ENCODE measurements at regions not wholly inside any gene's neighbourhood (a gene's known extent, or its start where the extent isn't known, plus 50 kb on each side); places are given as distances from the start of the nearest gene placed in this dataset.

DNA sequence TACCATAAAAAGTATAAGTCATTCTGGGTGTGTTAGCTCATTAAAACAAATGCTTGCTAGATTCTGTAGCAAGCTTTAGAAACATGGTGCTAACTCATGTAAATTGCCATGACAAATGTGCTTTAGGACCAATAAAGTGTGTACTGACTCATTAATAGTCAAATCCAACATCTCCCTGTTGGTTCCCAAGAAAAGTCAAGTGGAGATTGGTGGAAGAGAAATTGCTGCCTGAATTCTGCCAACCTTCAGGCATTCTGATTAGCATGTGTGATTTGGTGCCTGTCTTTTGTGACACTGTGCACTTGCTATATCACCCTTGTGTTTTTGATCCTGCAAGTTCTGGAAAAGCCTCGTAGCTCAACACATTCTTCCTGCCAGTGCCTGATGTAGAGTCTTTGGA lies 503.8 kb upstream of the BOD1L1 start (continued):
- TF ChIP-seq, protein P1, sequence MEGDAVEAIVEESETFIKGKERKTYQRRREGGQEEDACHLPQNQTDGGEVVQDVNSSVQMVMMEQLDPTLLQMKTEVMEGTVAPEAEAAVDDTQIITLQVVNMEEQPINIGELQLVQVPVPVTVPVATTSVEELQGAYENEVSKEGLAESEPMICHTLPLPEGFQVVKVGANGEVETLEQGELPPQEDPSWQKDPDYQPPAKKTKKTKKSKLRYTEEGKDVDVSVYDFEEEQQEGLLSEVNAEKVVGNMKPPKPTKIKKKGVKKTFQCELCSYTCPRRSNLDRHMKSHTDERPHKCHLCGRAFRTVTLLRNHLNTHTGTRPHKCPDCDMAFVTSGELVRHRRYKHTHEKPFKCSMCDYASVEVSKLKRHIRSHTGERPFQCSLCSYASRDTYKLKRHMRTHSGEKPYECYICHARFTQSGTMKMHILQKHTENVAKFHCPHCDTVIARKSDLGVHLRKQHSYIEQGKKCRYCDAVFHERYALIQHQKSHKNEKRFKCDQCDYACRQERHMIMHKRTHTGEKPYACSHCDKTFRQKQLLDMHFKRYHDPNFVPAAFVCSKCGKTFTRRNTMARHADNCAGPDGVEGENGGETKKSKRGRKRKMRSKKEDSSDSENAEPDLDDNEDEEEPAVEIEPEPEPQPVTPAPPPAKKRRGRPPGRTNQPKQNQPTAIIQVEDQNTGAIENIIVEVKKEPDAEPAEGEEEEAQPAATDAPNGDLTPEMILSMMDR (IDR thresholded peaks at IDR 0.05; ENCODE audit: low read depth, low read length, missing input control): no peak
- no peak for TF ChIP-seq RAD21 (IDR thresholded peaks at IDR 0.05)
- no peak for TF ChIP-seq GABPA (IDR thresholded peaks at IDR 0.05 in 1 of 2, conservative IDR thresholded peaks at IDR 0.05 in 1 of 2)
- TF ChIP-seq, protein P2, sequence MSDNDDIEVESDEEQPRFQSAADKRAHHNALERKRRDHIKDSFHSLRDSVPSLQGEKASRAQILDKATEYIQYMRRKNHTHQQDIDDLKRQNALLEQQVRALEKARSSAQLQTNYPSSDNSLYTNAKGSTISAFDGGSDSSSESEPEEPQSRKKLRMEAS (IDR thresholded peaks at IDR 0.05): no peak
- TF ChIP-seq SP1 (IDR thresholded peaks at IDR 0.05): no peak
- no peak for TF ChIP-seq RXRA (IDR thresholded peaks at IDR 0.05)

DNA sequence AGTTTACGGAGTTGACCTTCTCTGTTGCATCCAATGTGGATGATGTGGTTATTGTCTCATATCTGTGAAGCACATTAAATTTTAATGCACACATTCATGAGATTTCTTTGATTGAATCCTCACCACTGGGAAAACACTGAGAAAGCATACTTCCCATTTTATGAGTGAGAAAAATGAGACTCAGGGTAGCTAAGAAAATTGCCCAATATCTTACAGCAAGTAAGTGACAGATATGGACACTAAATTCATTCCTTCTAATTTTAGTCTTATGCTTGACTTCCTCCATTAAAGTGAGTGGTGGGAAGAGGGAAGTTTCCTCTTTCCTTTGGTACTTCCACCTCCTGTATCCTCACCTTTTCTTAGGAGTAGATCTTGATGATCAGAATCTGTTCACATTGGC lies 504.8 kb upstream of the BOD1L1 start:
- no peak overlapping the region for H3K9ac ChIP-seq (ENCODE audit: low read depth in 1 of 2, low read length in 2 of 2)
- TF ChIP-seq, protein P2 (IDR thresholded peaks at IDR 0.05): no peak
- TF ChIP-seq, protein P3, sequence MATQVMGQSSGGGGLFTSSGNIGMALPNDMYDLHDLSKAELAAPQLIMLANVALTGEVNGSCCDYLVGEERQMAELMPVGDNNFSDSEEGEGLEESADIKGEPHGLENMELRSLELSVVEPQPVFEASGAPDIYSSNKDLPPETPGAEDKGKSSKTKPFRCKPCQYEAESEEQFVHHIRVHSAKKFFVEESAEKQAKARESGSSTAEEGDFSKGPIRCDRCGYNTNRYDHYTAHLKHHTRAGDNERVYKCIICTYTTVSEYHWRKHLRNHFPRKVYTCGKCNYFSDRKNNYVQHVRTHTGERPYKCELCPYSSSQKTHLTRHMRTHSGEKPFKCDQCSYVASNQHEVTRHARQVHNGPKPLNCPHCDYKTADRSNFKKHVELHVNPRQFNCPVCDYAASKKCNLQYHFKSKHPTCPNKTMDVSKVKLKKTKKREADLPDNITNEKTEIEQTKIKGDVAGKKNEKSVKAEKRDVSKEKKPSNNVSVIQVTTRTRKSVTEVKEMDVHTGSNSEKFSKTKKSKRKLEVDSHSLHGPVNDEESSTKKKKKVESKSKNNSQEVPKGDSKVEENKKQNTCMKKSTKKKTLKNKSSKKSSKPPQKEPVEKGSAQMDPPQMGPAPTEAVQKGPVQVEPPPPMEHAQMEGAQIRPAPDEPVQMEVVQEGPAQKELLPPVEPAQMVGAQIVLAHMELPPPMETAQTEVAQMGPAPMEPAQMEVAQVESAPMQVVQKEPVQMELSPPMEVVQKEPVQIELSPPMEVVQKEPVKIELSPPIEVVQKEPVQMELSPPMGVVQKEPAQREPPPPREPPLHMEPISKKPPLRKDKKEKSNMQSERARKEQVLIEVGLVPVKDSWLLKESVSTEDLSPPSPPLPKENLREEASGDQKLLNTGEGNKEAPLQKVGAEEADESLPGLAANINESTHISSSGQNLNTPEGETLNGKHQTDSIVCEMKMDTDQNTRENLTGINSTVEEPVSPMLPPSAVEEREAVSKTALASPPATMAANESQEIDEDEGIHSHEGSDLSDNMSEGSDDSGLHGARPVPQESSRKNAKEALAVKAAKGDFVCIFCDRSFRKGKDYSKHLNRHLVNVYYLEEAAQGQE (IDR thresholded peaks at IDR 0.05): no peak
- TF ChIP-seq, protein P4, sequence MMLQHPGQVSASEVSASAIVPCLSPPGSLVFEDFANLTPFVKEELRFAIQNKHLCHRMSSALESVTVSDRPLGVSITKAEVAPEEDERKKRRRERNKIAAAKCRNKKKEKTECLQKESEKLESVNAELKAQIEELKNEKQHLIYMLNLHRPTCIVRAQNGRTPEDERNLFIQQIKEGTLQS (IDR thresholded peaks at IDR 0.05): no peak
- TF ChIP-seq RXRA (IDR thresholded peaks at IDR 0.05): no peak
- no peak for TF ChIP-seq RAD21 (IDR thresholded peaks at IDR 0.05)
- no peak for TF ChIP-seq YY1 (IDR thresholded peaks at IDR 0.05)
- 96% methylated on average over 1 of the region's 1 CpG for WGBS

DNA sequence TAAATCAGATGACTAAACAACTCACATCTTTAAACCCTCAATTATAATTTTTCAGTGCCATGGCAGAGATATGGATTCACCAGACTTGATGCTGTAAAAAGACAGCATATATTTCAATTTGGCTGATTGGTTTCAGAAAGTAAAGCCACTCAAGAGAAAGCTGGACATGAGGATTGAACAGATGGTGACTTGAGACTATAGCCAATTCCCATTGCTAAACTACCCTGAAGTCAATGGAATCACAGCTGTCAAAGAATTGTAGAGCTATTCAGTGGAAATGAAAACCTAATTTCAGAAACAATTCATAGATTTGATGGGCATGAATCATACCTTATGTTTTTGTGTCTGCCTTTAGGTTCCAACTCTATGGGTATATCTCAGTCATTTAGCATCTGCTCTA lies 510.6 kb upstream of the BOD1L1 start:
- DNase-seq (ENCODE audit: low spot score): no peak
- Histone ChIP-seq H3K9ac (ENCODE audit: low read depth in 1 of 2, low read length in 2 of 2) (no peak overlapping the region), H3K4me3 (ENCODE audit: low read depth in 1 of 3, low read length in 3 of 3) (no peak overlapping the region), H3K27ac (ENCODE audit: low read depth in 1 of 2, low read length in 2 of 2) (no peak overlapping the region), H3K36me3 (ENCODE audit: control insufficient read depth in 4 of 4, insufficient read depth in 3 of 4, low read depth in 1 of 4, low read length in 3 of 4) (no peaks in the 10 kb centered on the region), H3K4me1 (ENCODE audit: control insufficient read depth in 4 of 4, insufficient read depth in 4 of 4, low read length in 3 of 4) (no peaks in the 10 kb centered on the region), H3K27me3 (ENCODE audit: control insufficient read depth in 4 of 4, insufficient read depth in 4 of 4, low read length in 3 of 4) (no peaks in the 10 kb centered on the region), H3K9me3 (ENCODE audit: control insufficient read depth in 4 of 4, low read length in 3 of 4) (no peaks in the 10 kb centered on the region)
- TF ChIP-seq, protein P4 (IDR thresholded peaks at IDR 0.05): no peak
- TF ChIP-seq RXRA (IDR thresholded peaks at IDR 0.05): no peak
- TF ChIP-seq FOXA1 (IDR thresholded peaks at IDR 0.05): no peak
- no peak for TF ChIP-seq NR2F2 (IDR thresholded peaks at IDR 0.05)
- TF ChIP-seq GABPA (IDR thresholded peaks at IDR 0.05 in 1 of 2, conservative IDR thresholded peaks at IDR 0.05 in 1 of 2): no peak
- no peak for TF ChIP-seq EGR1 (IDR thresholded peaks at IDR 0.05; ENCODE audit: low read depth in 2 of 2)
- TF ChIP-seq JUND (IDR thresholded peaks at IDR 0.05): no peak
- TF ChIP-seq SP1 (IDR thresholded peaks at IDR 0.05): no peak
- TF ChIP-seq FOXA2 (IDR thresholded peaks at IDR 0.05): no peak
- TF ChIP-seq, protein P2 (IDR thresholded peaks at IDR 0.05): no peak
- no peak for TF ChIP-seq RAD21 (IDR thresholded peaks at IDR 0.05)

More for the DNA sequence above, 504.8 kb upstream of the BOD1L1 start:
- DNase-seq (ENCODE audit: low spot score): no peak
- H3K27me3 ChIP-seq (ENCODE audit: control insufficient read depth in 4 of 4, insufficient read depth in 4 of 4, low read length in 3 of 4): no peaks in the 10 kb centered on the region
- no peaks in the 10 kb centered on the region for H3K9me3 ChIP-seq (ENCODE audit: control insufficient read depth in 4 of 4, low read length in 3 of 4)
- no peak overlapping the region for H3K27ac ChIP-seq (ENCODE audit: low read depth in 1 of 2, low read length in 2 of 2)
- H3K4me1 ChIP-seq (ENCODE audit: control insufficient read depth in 4 of 4, insufficient read depth in 4 of 4, low read length in 3 of 4): peaks cover 0 to 1% (median 0%) of the 10 kb centered on the region in 4 donors
- H3K36me3 ChIP-seq (ENCODE audit: control insufficient read depth in 4 of 4, insufficient read depth in 3 of 4, low read depth in 1 of 4, low read length in 3 of 4): no peaks in the 10 kb centered on the region
- H3K4me3 ChIP-seq (ENCODE audit: low read depth in 1 of 3, low read length in 3 of 3): no peak overlapping the region

All from liver (tissue), 8 donors.